ENCODE measurements at regions not wholly inside any gene's neighbourhood (a gene's known extent, or its start where the extent isn't known, plus 50 kb on each side); places are given as distances from the start of the nearest gene placed in this dataset.
"Not testable (repeated sequence)": the region's sequence is repeated elsewhere in the genome, so short reads cannot be mapped to it uniquely, and the experiment has no call there.

DNA sequence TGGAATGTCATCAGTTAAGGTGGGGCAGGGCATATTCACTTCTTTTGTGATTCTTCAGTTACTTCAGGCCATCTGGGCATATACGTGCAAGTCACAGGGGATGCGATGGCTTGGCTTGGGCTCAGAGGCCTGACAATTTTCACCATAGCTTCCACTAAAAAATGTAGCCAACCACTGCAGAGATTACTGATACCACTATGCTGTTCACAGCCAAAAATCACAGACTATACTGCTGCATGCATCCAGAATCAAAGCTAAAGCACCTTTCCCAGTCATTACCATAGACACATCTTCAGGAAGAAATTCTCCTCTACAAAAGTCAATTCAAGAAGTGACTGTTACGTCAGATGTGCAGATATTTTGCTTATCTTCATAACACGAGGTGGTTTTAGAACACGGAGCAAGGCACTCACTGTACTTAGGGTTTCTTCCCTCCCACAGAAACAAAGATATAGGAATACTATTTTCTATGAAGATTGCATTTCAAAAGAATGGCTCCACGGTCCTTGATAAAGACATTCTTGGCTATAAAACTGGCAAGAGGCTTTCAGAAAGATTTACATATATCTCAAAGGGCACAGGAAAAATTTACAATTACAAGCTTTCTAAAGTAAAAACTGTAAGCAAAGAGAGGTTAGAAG is 1556.6 kb upstream of the PRR20A start:
- no peak for DNase-seq

DNA sequence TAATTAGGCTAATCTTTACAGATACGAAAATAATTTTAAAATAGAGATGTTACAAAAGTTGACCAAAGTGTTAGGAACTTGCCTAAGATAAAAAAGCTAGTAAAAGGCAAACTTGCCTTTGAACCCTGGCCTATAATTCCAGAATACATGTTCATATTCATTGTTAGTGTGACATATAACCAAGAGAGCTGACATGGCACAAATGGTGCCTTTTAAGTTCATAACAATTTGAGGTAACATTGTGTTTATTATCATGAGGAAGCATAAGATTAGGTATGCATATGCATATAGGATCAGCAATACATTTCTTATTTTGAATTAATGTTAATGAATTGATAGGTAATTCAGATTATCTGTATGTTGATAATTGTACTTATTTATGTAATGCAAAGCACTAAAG is 1537.9 kb upstream of the PRR20A start:
- no peak for DNase-seq

DNA sequence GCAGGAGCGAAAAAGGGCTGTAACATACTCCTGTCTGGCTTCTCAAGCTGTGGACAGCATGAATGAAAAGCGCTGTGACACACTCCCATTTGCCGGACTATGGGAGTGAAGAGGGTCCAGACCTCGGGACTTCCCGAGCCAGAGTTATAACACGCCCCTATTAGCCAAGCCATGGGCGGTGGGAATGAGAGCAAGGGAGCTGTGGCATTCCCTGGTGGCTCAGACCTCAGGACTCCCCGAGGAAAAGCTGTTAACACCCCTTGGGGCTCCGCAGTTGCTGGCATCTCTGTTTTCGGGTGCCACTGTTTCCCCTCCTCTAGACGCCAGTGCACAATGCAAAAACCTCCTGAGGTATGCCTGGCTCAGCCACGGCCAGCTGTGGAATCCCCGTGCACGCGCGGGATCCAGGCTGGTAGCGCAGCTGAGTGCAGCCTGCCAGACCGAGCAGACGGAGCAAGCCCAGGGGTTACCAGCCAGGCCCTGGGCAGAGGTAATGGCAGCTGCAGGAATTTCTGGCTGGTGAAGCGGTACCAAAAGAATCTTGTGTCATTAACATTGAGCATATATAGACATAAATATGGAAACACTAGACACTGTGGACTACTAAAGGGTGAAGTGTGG is 1534.6 kb upstream of the PRR20A start:
- DNase-seq: no peak

DNA sequence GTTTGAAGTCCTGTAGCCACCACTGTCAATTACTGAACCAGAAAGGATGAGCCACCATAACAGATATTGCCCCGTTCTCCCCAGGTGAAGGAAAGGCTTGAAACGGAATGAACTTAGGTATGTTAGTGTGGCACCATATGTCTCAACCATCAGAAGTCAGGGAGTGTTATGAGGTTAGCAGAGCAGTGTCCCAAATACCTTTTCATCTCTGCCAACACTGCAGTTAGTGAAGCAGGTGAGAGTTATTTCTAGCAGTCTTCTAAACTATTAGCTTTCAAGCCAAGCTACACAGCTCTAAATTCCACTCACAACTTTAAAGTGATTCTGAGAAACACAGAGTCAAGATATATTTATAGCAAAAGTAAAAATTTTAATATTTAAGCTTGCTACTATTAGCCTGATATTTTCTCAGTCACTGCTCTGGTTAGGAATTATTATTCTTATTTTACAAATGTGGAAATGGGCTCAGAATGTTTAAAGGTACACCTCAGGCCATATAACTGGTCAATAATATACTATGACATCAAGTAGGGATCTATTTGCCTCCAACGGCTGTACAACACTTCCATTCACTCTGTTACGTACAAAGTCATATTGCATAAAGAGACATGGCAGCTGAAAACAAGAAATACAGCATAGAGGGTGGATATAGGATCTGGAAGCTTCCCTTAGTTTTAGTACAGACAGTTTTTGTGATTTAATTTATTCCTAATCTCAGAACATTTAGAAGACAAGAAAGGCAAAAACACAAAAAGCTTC is 1527.1 kb upstream of the PRR20A start:
- DNase-seq: no peak

DNA sequence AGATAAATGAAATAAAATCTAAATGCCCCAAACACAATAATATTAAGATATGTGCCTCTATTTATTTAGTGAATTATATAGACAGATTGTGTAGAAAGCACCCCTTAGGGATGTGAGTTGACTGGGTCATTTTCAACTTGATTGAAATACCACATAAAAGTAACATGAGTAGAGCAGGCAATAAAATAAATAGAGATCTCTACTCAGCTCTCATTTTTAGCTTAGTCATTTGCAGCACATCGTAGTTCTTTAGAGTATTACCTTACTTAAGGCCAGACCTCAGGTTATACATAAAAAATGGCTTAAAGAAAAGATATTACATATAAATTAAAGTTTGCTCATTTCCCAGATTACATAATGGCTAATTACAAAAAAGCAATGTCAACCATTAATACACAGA is 1525.6 kb upstream of the PRR20A start:
- no peak for DNase-seq

DNA sequence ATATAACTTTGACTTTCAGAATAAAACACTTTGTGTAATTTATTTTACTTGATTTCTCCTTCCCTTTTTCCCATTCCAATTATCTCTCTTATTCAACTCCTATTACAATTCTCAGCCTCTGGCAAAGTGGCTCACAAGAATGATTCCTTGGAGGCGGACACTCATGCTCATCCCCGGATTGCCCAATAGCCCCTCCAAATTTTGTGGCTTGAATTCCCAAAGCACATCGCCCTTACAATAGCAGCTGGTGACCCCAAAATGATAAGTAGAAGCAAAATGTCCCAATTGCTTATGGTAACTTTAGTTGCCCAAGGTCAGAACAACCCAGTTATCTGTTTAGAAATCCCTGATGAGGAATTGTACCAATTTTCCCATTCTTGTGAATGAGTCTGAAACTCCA is 1523.5 kb upstream of the PRR20A start:
- no peak for DNase-seq

DNA sequence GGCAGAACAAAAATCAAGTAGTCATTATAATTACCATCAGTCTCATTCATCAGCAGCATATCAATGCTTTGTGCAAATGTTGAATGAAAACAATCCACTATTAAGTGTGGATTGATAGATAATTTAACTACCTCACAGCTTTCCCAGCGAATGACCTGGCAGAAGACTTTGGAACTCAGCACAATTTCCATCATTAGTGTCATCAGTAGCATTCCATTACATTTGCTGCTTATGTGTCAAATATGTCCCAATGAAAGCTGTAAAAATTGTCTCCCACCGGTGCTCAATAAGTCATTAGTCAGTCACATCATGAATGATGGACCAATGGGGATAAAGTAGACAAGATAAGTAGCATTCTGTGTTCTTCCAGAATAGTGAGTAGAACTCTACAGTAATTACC is 1513.5 kb upstream of the PRR20A start:
- DNase-seq: no peak

GRCh38 chr13:55632402-55632801 is 1508.3 kb upstream of the PRR20A start:
- no peak for DNase-seq

DNA sequence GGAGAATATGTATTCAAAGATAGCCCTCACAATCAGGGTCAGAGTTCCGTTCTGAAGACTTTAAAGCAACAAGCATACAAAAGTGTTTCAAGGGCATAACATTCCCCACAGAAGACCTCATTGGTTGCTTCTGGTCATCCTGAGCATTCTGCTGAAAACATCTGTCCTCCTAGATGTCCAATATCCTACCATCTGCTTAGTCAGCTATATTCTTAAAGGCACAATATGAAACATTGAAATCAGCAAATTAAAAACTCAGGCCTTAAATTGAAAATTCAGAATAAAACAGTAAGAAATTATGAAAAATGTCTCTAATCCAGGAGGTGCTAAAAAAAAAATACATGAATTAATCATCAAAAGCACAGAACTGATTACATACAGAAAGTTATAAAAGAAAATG is 1491.2 kb upstream of the PRR20A start:
- DNase-seq: no peak

- no peak for DNase-seq
Observed at GRCh38 chr13:55652657-55653056, 1488.1 kb upstream of the PRR20A start.

DNA sequence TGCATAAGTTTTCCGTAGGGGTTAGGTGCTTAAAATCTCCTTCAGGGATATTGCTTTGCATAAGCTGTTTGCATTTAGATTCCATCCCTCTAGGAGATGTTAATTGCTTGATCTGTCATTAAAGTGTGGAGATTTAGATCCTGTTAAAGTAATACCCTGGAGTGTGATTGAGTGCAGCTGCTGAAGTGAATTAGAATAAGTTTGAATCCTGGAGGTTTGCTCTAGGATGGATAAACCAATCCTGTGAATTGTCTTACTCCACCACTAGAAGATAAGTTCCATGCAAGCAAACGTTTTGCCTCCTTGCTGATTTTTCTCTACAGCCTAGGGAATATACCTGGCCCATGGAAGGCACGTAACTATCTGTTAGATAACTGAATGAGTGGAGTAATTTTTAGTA is 1487.2 kb upstream of the PRR20A start:
- DNase-seq: no peak

GRCh38 chr13:55654243-55654642 is 1486.5 kb upstream of the PRR20A start:
- DNase-seq: no peak

DNA sequence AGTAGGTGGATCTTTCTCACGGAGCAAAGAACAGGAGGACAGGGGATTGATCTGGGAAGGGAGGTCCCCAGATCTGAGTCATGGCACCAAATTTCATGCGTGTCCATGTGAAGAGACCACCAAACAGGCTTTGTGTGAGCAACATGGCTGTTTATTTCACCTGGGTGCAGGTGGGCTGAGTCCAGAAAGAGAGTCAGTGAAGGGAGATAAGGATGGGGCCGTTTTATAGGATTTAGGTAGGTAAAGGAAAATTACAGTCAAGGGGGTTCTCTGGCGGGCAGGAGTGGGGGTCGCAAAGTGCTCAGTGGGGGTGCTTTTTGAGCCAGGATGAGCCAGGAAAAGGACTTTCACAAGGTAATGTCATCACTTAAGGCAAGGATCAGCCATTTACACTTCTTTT is 1480.5 kb upstream of the PRR20A start:
- not testable (repeated sequence) for DNase-seq

- no peak for DNase-seq
Observed at GRCh38 chr13:55660851-55661250, 1479.9 kb upstream of the PRR20A start.

DNA sequence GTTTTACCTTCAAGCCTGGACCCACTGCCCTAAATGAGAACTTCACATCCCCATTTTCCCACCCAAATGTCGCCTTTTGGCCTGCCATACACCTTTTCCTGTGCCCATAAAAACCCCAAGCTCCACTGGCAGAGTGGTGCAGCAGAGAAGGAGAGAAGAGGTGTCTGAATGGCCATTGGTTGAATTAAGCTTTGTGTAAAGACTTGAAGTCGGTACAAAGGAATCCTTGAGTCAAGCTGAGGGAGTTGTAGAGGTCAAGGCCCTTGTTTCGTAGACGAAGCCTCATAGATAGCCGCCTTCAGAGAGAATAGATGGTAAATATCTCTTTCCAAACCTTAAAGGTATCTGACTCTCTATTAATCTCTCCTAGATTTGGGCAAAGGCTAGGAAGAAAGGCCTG is 1479.2 kb upstream of the PRR20A start:
- DNase-seq: no peak

GRCh38 chr13:55664178-55664577 is 1476.5 kb upstream of the PRR20A start:
- no peak for DNase-seq

DNA sequence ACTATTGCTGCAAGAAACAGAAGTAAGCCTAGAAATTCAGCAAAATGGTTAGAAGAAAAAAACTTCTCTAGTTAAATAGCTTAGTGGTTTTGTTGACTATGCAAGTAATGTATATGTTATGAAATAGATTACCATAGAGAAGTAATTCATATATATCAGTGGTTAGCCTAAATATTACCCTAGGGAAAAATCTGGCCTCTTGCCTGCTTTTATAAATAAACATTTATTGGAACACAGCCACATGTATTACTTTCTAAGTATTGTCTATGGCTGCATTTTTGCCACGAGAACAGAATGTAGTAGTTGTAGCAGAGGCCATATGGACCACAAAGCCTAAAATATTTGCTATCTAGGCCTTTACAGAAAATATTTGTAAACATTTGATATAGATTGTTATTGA is 1471.7 kb upstream of the PRR20A start:
- no peak for DNase-seq

DNA sequence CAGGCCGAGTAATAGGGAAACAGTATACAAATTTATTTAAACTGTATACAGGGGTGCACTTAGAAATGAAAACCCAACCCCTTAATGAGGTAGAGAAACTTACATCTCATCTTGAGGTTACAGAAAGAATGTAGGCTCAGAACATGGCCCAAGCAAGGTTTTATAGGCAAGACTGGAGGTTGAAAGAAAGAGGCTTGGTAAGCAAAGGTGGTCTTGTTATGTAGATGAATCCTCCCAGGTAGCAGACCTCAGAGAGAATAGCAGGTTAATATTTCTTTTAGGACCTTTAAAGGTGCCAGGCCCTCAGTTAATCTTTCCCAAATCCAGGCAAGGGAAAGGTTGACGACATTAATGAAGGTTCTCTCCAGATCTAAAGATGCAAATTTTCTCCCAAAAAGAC is 1466.8 kb upstream of the PRR20A start:
- no peak for DNase-seq

GRCh38 chr13:55682776-55683175 is 1457.9 kb upstream of the PRR20A start:
- DNase-seq: no peak

DNA sequence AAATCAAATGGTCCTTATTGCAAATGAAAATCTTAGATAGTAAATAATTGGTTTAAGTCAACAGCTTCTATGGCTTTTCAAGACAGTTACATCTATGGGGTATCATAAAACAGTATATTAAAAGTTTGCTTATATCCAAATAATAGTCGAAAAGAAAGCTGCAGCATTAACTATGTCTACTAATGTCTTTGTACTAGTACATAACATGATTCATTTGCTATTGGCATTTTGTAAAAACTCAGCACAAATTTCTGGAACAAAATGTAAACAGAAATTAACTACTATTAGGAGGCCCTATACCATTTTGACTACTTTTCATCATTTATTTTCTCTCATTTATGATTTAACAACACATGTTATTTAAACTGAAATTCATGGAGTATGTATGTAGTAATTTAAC is 1435.2 kb upstream of the PRR20A start:
- no peak for DNase-seq

DNA sequence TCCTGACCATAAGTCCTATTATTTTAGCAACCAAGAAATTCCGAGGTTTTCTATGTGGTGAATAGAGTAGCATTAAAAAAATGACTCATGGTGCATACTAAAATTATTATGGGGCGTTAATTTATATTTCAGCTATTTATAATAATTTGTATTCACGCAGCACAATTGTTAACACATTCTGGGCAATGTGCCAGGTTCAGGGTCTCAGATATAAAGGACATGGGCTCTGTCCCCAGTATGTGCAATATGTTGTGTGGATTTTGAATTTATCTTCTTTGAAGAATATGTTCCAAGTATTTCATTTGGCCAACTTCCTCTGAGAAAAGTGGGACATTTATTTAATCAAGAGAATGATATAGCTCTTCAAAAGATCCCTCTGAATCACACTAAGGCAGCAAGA is 1434.7 kb upstream of the PRR20A start:
- DNase-seq: no peak

DNA sequence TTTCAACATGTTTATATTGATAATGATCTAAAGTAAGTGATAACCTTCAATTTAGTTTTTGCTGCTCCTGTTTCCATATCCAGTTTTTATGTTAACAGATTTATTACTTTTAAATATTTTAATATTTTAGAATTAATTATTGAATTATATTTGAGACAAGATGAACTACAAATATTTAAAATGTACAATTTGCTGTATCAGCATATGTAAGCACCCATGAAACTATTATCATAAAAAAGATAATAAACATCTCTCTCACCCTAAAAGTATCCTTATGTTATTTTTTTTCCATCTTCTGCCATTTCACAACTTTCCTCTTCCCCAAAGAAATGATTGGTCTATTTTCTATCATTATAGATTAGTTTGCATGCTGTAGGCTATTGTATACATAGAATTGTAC is 1426.6 kb upstream of the PRR20A start:
- no peak for DNase-seq

DNA sequence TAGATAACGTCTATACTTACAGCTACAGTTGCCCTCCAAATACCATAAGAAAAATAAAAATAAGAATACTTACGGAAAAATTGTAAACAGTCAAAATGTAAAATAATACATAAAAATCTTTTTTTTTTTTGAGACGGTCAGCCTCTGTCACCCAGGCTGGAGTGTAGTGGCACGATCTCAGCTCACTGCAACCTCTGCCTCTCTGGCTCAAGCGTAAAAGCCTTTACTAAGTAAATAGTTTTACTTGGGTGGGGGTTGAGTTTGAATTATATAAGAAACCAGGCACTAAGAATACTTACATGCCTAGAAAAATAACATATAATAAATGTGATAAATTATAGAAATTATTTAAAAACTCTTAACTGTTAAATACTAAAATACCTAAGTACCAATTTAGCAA is 1413.0 kb upstream of the PRR20A start:
- no peak for DNase-seq

DNA sequence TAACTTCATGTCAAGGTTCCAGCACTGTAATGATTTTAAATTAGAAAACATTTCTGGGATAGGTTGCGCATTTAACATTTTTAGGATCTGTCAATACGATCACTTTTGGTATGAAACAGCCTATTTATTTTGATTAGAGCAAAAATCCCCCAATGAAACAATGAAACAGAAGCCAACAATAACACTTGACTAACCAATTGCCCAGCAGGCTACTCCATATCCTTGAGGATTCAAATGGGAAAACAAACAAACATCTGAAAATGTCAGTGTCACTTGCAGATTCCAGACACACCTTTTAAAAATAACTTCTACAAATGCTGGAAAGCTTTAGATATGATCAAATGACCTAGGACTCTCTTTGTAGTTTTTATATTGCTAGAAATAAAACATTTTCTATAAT is 1412.5 kb upstream of the PRR20A start:
- no peak for DNase-seq

Data from T-helper 1 cell (primary cell).